HG03460 (cell line): ENCODE measurements at regions not wholly inside any gene's neighbourhood (a gene's known extent, or its start where the extent isn't known, plus 50 kb on each side); places are given as distances from the start of the nearest gene placed in this dataset.

Experiments
- ATAC-seq: cut with Tn5 transposase; IDR thresholded peaks from one replicate; pipeline ENCODE4 v1.9.1; 2021; ENCODE audit not compliant: unreplicated experiment

DNA sequence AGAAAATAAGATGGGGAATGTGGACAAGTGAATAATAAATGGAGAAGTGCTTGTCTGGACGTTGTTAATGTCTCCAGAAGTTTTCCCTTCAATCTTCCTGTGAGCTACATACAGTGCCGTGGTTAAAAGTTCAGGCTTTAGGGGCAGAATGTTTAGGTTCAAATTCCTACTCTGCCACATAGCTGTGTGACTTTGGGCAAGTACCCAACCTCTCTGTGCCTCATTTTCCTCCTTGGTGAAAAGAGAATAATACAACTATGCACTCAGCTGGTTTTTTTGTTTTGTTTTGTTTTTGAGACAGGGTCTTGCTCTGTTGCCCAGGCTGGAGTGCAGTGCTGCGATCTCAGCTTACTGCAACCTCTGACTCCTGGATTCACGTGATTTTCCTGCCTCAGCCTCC, 143.5 kb downstream of the CHIC2 start:
- ATAC-seq = no peak

DNA sequence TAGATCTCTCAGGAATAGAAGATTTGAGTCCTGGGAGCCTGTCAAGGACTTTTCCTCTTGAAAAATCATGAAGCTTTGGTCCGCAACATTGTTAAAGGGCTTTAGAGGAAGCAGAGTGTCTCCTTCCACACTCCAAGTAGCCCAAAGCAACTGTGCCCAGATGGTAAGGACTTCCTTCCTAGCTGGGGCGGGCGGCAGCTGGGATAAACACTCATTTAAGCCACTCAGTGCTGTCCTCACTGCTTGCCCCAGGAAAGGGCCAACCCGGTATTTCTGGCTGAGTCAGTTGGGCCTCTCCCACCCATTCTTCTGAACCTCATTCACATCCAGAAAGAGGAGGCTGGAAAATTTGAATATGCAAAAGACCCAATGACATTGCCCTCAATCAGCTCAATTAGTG, 144.3 kb downstream of the CHIC2 start:
- ATAC-seq = no peak

DNA sequence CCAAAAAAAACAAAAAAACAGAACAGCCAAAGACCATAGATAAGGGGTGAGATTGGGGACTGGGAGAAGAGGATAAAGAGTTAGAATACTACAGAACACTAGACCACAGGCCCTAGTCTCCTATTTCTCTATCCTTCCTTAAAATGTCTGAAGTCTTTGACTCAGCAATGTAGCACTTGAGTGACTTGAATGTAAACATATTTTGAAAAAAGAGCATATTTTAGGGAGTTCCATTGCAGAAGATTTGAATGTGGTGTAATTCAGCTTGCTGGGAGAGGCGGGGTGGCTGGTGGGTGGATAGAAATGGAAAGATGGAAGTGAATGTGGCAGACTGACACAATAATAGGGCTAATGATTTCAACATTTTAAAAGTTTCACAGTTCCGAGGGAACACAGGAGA, 144.9 kb downstream of the CHIC2 start:
- ATAC-seq = no peak

DNA sequence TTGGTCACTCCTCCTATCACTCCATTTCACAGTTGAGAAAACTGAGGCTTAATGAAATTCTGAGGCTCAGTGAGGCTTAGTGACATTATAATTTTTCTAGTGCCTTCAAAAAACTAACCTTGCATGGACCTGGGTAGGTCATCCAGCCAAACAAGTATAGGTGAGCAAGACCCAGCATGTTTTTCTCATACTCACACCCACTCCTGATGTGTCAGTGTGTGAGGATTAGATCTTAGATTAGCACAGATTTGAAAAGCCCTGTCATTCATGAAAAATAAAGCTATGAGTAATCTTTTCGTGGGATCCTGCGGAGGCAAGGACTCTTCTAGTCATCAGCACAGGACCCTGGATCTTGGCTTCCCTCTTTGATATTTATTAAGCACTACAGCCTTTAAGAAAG, 146.7 kb downstream of the CHIC2 start:
- ATAC-seq = no peak

DNA sequence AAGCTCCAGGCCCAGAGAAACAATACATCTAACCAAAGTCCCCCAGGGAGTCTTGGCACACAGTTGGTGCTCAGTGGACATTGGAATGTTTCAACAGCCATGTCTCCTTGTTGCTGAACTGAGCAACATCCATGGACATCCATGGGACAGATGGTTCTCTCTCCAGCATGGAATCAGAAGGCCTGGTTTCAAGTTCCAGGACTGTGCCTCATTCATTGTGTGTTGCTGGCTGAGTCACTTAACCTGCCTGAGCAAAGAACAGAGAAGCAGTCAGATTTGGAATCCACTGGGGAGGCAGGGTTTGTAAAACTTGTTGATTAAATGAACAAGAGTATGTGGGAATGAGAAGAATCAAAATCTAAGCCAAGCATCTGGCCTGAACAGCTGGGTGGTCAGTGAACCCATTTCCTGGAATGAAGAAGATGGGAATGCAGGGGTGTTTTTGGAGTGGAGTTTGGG, 147.9 kb downstream of the CHIC2 start:
- ATAC-seq = no peak

DNA sequence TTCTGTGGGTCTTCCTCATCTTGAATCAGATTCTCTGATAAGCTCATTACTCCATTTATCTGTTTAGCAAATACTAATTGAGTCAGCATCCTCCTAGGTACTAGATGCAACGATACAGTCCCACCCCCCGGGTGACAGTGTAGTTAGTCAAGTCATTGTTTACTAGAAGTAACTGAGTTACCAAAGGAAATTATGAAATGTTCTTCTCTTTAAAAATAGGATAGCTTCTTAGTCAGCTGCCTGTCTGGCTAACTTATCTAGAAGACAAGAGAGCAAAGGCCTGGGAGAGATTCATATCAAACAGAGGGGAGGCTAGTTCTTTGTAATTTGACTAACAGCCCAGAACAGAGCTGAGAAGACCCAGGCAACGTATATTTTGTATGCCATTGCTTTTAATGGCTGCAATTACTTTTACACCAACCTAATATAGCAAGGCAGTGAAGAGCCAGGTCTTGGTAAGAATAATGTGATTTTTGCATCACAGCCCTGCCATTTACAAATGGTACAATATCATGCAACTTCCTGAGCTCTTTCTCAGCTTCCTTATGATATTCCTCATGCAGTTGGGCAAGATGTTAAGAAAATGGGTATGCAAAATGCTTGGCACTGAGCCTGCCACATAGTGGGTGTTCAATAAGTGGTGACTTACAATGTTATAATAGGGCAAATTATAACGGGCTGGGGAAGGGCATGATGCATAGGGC, 149.9 kb downstream of the CHIC2 start:
- no peak for ATAC-seq

DNA sequence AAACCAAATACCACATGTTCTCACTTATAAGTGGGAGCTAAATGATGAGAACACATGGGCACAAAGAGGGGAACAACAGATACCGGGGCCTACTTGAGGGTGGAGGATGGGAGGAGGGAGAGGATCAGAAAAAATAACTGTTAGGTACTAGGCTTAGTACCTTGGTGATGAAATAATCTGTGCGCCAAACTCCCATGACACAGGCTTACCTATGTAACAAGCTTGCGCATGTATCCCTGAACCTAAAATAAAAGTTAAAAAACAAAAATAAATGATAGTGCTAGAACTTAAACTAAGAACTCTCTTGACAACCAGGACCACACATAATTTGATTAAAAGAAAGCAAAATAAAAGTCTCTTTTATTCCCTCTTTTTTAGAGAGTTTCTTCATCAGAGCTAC, 150.6 kb downstream of the CHIC2 start:
- ATAC-seq = no peak

DNA sequence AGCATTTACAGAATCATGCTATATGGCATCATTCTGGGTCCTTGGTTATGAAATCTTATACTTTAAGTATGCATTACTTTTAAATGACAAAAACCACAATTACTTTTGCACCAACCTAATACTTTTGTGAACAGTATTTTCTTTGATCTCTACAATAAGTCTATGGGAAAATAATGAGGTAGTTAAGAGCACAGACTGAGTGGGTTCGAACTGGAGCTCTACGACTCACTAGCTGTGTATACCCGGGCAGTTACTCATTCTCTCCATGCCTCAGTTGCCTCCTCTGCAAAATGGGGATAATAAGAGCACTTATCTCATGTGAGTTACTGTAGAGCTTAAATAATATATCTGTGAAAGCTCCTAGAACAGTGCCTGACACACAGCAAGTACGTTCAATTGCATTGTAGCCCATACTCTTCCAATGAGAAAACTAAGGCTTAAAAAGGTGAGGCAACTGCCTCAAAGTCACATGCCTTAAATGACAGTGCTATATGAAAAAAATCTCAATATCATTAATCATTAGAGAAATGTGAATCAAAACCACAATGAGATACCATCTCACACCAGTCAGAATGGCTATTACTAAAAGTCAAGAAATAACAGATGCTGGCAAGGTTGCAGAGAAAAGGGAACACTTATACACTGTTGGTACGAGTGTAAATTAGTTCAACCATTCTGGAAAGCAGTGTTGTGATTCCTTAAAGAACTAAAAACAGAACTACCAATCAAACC, 151.5 kb downstream of the CHIC2 start:
- ATAC-seq = no peak

DNA sequence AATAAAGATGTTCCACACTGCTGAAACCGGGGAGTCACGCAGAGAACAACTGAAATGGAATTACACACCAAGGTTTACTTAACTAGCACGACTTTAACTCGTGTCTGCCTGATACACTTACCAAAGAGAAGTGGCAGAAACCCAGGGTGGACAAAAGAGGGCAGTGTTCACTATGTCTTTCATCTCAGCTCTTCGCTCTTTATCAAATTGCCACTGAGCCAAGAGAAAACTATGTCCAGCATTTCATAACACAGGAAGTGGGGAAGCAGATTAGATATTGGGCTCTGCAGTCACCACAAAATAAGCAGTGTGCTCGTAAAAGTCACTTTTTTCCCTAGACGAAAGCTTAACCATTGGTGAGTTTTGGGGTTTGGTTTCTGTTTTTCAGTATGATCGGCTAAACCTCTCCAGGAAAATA, 155.7 kb downstream of the CHIC2 start:
- no peak for ATAC-seq

DNA sequence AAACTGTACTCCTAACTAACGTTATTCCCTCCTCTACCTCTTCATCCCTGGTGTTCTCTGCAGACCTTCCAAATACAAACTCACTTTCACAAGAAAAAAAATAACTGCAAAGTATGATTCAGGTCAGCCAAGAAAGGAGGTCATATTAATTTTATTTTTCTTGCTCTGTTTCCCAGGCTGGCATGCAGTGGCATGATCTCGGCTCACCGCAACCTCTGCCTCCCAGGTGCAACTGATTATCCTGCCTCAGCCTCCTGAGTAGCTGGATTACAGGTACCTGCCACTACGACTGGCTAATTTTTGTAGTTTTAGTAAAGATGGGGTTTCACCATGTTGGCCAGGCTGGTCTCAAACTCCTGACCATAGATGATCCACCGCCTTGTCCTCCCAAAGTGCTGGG, 156.6 kb downstream of the CHIC2 start:
- no peak for ATAC-seq

DNA sequence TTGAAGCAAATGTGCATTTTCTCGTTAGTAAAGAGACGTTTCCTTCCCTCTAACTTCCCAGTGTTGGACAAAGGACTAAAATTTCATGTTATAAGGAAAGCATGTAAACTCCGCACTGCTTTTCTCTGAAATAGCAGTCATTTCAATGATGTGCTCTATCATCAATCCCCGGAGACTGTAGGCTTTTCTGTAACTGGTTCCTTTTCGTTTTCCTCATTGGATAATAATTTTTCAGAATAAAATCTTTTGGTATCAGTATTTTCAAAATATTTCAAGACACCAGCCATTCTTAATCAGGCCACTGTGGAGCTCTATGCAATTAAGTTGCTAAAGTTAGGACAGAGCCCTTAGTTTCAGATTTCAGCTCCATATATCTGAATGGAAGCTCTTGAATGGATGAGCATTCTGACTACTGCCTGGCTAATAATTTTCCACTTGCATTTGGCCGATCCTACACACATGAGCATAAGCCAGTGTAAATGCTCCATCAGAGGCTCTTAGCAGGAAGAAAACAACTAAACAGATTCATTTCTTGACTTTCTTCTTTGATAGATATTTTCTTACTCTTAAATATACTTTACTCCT, 157.7 kb downstream of the CHIC2 start:
- no peak for ATAC-seq

DNA sequence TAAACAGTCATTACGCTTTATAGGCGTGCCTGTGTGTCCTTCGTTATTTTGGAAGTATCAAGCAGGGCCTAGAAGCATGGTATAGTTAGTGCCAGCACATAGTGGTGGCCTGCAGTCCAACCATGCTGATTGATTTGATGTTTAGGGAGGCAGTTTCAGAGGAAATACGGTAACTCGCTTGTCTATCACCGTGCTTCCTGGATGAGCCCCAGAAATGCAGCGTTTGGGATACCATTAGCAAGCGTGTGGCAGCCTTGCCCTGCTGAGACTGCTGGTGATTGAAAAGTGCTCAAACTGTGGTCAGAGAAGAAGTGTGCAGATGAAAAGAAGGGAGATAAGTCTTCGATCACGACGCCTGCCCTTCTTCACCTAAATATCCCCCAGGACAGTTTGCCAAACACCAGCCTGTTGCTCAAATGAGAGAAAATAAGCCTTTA, 158.4 kb downstream of the CHIC2 start:
- no peak for ATAC-seq

DNA sequence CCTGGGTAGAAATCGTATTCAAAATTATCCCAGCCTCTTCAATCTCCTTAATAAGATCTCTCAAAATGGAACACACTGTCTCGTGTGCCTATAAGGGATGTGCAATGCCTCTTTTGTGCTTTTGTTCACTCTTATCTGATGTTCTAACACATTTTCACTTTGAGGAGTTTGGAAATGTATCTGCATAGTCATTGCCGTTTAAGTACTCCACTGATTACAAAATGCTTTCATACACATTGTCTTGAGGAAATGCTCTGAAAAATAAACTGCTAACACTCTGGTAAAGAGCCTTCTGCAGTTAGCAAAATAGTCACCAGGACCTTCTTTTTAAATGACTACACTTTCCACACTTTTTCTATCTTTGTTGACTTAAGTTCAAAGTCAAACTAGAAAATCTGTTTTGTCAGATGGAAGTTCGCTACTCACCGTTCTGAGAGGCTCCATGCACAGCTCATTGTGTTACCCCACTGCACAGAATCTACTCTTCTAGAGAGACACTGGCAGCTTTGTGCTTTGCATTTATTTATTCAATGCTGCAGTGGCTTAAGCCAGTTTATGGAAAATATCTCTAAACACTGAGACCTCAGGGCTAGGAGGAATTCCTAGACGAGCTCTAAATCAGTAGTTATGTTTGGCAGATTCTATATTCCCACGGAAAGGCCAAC, 159.0 kb downstream of the CHIC2 start:
- no peak for ATAC-seq

DNA sequence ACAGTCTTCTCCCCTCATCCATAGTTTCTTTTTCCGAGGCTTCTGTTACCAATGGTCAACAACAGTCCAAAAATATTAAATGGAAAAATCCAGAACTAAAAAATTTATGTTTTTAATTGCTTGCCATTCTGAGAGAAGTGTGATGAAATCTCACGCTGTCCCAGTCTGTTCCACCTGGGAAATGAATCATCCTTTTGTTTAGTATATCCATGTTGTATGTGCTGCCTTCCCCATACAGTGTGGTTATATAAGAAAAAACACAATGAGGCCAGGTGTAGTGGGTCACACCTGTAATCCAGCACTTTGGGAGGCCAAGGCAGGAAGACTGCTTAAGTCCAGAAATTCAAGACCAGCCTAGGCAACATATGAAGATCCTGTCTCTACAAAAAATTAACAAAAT, 161.6 kb downstream of the CHIC2 start:
- ATAC-seq = no peak

DNA sequence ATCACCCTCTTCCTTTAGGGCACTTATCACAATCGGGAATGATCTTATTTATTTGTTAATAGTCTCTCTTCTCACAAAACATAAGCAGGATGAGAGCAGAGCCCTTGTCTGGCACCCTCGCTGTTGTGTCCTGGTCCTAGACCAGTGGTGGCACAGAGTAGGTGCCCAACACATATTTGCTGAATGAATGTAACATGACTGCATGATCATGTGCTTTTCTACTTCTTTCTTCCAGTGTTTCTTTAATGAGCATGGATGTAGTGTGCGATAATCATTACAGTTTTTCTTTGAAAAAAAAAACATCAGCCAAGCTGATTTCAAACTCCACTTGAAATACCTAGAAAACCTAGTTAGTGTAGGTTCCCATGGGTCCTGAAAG, 164.1 kb downstream of the CHIC2 start:
- ATAC-seq = no peak

DNA sequence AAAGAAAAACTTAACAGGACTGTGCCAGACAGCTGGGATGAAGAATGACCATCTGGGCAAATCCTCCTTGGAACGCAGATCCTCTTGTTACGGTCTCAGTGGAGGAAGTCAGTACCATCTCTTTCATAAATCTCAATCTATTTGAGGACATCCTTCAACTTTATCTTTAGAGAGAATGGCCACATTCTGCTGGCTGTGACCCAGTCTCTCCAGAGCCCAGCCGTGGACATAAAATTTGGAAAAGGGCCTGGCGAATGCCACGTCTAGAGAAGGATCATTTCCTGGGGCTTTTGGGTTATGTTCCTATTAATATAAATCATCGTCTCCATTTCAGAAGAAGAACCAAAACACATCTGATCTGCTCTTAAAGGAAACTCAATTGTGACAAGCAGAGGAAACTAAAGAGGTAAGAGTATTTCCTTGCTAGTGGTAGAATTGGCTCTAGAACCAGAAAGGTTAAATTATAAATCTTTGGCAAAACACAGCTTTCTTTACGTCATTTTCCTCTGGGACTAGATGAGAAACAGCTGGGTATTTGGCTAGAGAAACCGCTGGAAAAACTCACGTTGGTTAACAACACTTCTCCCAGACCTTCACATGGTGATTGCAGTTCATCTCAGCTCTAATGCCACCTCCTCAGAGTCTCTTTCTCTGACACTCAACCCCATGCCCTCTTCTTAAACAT, 164.7 kb downstream of the CHIC2 start:
- ATAC-seq = no peak

DNA sequence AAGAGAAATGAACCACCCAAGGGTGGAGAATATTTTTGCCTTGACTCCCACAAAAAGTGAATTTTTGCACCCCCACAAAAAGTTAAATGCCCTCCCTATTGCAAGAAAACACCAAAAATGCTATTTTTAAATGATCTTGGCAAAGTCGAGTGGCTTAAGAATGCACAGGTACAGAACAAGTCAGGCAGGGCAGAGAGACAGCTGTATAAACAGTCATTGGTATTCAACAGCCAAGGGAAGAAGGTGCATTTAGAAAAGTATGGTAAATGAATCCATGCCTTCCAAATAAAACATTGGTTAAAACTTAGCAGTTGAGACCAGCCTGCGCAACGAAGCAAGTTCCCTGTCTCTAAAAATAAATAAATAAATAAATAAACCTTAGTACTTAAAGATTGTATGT, 169.3 kb downstream of the CHIC2 start:
- ATAC-seq = no peak

DNA sequence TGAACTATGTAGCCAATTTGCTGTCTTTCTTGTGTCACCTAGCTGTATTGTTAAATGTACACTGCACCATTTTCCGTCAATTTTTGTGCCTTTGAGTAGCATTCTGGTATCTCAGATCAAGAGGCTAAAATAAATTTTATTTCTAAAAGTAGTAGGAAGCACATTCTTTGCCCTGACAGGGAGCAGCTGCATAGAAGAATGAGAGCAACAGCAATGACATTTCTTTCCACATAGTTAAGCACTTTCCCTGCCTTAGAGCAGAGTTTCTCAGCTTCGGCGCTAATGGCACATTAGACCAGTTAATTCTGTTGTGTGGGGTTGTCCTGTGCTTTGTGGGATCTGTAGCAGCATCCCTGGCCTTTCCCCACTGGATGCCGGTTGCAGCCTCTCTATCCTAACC, 173.9 kb downstream of the CHIC2 start:
- ATAC-seq = no peak

DNA sequence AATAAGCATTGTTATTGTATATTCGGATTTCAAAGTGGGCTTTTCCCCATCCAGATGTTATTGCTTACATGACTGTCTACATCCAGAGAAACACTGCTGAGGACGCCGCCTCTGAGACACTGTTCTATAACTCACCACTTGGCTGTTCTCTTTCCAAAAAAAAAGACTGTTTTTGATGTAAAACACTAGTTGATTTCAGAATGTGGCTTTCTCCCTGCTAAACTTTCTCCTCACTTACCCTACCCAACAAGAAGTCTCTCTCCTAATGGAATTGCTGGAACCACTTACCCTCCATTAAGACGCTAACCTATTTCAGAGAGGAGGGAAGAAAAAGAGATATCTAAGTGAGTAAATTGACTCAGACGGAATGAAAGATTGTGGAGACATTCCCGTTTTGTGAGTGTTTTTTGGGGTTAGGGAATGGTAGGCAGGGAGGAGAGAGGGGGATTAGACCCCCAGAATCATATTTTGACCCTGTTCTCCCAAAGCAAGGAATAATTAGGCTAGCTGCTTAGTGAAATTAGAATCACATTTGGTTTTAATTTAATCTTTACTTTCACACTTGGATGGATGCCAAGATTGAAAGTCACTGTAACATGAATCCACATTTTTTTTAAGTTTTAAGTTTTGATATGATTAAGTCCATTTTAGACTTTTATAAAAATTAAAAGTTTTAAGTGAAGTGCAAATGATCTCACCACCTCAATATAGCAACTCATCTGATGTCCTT, 174.9 kb downstream of the CHIC2 start:
- no peak for ATAC-seq

DNA sequence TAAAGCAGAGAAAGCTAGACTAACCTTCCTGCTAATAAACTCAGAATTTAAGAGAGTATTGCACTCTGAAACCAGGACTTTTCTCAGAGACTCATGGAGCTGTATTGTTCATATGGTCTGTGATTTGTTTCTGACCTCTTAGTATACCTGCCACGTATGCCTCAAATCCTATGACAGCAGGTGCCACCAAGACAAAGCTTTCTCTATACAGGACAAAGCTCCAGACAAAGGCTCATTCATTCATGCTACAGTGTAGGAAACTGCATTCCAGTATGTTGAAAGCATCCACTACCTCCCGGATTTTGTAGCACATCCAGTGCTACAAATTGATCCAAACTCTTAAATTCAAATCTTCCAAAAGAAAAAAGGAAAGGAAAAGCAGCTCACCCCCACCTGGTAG, 178.3 kb downstream of the CHIC2 start:
- no peak for ATAC-seq

DNA sequence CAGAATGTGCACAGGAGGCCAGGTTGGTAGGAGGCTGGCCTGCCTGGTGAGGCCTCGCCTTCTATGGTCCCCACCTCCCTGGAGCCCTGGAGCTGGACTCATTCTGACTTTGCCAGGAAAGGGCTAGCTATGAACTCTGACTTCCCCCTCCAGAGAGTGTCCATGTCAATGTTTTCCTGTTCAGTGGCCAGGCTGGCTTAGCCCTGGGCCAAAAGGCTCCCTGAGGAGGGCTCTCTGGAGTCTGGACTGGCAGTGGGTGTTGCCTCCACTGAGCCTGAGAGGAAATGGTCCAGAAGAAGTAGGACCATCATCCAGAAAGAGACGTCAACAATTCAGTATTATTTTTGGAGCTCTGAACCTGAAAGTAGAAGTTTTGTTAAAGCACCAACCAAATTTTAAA, 178.7 kb downstream of the CHIC2 start:
- ATAC-seq = no peak
